Thyroid gland (tissue), 4 donors: ENCODE measurements at regions not wholly inside any gene's neighbourhood (a gene's known extent, or its start where the extent isn't known, plus 50 kb on each side); places are given as distances from the start of the nearest gene placed in this dataset.
"Not testable (repeated sequence)": the region's sequence is repeated elsewhere in the genome, so short reads cannot be mapped to it uniquely, and the experiment has no call there.

Experiments used
- DNase-seq, 2 donors: peaks; one replicate each; pipeline ENCODE4 v3.0.0-alpha.2; 2019
- H3K27ac ChIP-seq, 3 donors: fragments of 200-600 bp; sonication (generic); 1 replicate in 2 of 3; 2 replicates in 1 of 3; pipeline ENCODE4 v1.5.1; 2016 to 2019; ENCODE audit warnings: mild to moderate bottlenecking in 1 of 3, moderate library complexity in 1 of 3
- H3K27me3 ChIP-seq: fragments of 200-600 bp; sonication (generic); one replicate; pipeline ENCODE4 v1.5.1; 2019
- H3K36me3 ChIP-seq, 2 donors: fragments of 200-600 bp; sonication (generic); one replicate each; pipeline ENCODE4 v1.5.1; 2016 to 2019
- H3K4me1 ChIP-seq, 2 donors: fragments of 200-600 bp; sonication (generic); one replicate each; pipeline ENCODE4 v1.5.1; 2017 to 2019
- H3K4me3 ChIP-seq, 3 donors: fragments of 200-600 bp; sonication (generic); replicated peaks in 1 of 3; 1 replicate in 2 of 3; 2 replicates in 1 of 3; pipeline ENCODE4 v1.5.1; 2016; ENCODE audit warnings: mild to moderate bottlenecking in 1 of 3
- H3K9me3 ChIP-seq: fragments of 200-600 bp; sonication (generic); one replicate; pipeline ENCODE4 v1.5.1; 2017
- POLR2A ChIP-seq, 2 donors: fragments of 450-650 bp; IDR thresholded peaks; one replicate each; pipeline ENCODE4 v1.6.1; 2017; ENCODE audit warnings: antibody characterized with exemption in 2 of 2, mild to moderate bottlenecking in 2 of 2, moderate library complexity in 1 of 2
- WGBS, 2 donors: methylation state at CpG; one replicate each; pipeline ENCODE4 v1.1.5; 2017; 5-methylcytosine and 5-hydroxymethylcytosine counted together
- intact Hi-C: fragments of 100-400 bp; cut with DNase I; formaldehyde crosslinking; loops from one replicate; pipeline ENCODE4 v1.15.1; 2023
- TF ChIP-seq, protein P1 (sequence below), 6 experiments: fragments of 200-600 bp in 3 of 6; fragments of 450-650 bp in 3 of 6; sonication (generic) in 3 of 6; IDR thresholded peaks; one replicate each; pipeline ENCODE4 v1.5.1; 2016 to 2019; ENCODE audit warnings: antibody characterized with exemption in 6 of 6, mild to moderate bottlenecking in 2 of 6, inconsistent platforms in 1 of 6, moderate library complexity in 1 of 6

DNA sequence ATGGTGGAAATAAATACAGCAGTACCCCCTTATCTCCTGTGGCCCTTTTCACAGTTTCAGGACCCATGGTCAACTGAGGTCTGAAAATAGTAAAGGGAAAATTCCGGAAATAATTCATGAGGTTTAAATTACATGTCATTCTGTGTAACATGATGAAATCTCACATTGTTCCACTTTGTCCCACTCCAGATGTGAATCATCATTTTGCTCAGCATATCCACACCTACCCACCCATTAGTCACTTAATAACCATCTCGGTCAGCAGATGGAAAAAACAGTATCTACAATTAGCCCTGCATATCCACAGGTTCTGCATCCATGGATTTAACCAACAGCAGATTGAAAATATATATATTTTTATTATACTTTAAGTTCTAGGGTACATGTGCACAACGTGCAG is 86.9 kb upstream of the GORAB start:
- 50 to 69% methylated on average over 3 of the region's 3 CpGs for WGBS, 2 donors

DNA sequence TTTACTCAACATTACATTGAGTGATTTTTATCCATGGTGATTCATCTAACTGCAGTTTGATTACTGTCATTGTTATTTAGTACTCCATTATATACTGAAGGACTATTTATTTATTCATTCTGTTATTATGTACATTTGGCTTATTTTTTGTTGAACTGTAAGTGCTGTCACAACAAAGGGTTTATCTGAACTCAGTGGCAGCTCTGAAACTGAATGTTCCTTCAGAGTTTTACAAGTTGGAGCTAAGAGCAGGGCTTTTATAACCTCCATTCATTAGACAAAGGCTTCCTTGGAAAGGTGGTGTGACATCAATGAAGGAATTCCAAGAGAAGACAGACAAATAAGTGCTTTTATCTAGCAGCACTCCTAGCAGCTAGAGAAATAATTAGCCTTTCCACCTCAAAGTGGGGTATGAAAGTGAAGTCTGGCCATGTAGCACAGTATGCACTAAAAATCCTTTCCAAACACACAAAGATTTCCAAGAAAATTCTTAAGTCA is 83.3 kb upstream of the GORAB start:
- intact Hi-C loops = no loop called here
- no peak for TF ChIP-seq POLR2A (IDR thresholded peaks at IDR 0.05)
- TF ChIP-seq, protein P1, sequence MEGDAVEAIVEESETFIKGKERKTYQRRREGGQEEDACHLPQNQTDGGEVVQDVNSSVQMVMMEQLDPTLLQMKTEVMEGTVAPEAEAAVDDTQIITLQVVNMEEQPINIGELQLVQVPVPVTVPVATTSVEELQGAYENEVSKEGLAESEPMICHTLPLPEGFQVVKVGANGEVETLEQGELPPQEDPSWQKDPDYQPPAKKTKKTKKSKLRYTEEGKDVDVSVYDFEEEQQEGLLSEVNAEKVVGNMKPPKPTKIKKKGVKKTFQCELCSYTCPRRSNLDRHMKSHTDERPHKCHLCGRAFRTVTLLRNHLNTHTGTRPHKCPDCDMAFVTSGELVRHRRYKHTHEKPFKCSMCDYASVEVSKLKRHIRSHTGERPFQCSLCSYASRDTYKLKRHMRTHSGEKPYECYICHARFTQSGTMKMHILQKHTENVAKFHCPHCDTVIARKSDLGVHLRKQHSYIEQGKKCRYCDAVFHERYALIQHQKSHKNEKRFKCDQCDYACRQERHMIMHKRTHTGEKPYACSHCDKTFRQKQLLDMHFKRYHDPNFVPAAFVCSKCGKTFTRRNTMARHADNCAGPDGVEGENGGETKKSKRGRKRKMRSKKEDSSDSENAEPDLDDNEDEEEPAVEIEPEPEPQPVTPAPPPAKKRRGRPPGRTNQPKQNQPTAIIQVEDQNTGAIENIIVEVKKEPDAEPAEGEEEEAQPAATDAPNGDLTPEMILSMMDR (IDR thresholded peaks at IDR 0.05) = no peak
- no peak for DNase-seq

More for the DNA sequence above, 86.9 kb upstream of the GORAB start:
- no peak for TF ChIP-seq POLR2A (IDR thresholded peaks at IDR 0.05)
- TF ChIP-seq, protein P1 (IDR thresholded peaks at IDR 0.05) = no peak
- Histone ChIP-seq H3K4me1 (no peaks in the 10 kb centered on the region), H3K36me3 (no peaks in the 10 kb centered on the region), H3K27ac (no peak overlapping the region), H3K4me3 (no peak overlapping the region), H3K27me3 (no peaks in the 10 kb centered on the region), H3K9me3 (no peaks in the 10 kb centered on the region)
- intact Hi-C loops = no loop called here
- DNase-seq = no peak

DNA sequence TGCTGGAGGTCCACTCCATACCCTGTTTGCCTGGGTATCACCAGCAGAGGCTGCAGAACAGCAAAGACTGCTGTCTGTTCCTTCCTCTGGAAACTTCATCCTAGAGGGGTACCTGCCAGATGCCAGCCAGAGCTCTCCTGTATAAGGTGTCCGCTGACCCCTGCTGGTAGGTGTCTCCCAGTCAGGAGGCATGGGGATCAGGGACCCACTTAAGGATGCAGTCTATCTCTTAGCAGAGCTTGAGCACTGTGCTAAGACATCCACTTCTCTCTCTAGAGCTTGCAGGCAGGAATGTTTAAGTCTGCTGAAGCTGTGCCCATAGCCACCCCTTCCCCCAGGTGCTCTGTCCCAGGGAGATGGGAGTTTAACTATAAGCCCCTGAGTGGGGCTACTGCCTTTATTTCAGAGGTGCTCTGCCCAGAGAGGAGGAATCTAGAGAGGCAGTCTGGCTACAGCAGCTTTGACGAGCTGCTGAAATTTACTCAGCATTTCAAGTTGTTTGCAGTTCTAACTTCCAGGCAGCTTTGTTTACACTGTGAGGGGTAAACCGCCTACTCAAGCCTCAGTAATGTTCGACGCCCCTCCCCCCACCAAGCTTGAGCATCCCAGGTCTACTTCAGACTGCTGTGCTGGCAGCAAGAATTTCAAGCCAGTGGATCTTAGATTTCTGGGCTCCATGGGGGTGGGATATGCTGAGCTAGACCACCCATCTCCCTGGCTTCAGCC is 74.5 kb upstream of the GORAB start:
- H3K36me3 ChIP-seq, DNase-seq, H3K4me1 ChIP-seq, H3K27me3 ChIP-seq, intact Hi-C loops, H3K4me3 ChIP-seq, H3K27ac ChIP-seq, H3K9me3 ChIP-seq: not testable (repeated sequence)
- 60 to 74% methylated on average over 5 of the region's 5 CpGs for WGBS, 2 donors

More for the DNA sequence above, 83.3 kb upstream of the GORAB start:
- no peaks in the 10 kb centered on the region for H3K36me3 ChIP-seq
- no peaks in the 10 kb centered on the region for H3K4me1 ChIP-seq
- no peaks in the 10 kb centered on the region for H3K9me3 ChIP-seq
- no peak overlapping the region for H3K27ac ChIP-seq
- no peak overlapping the region for H3K4me3 ChIP-seq
- no peaks in the 10 kb centered on the region for H3K27me3 ChIP-seq

DNA sequence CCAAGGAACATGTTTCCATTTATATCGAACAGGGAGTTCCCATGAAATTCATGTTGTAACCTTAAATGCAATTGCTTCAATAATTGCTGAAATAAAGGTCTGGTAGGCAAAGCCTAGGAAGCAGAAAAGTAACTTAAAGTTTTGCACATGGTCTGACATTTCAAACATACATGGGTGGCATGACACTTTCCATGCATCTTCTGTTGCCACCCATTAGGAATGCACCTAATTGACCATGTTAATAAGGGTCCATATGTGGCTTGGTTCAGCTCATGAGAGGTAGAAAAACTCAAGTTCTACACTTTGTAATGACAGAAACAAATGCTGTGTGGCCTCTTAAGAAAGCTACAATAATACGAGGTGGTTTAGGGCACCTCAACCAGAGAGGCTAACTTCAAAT is 72.0 kb upstream of the GORAB start:
- no peak for DNase-seq
- Histone ChIP-seq H3K9me3 (no peaks in the 10 kb centered on the region), H3K4me1 (no peaks in the 10 kb centered on the region), H3K27ac (no peak overlapping the region), H3K36me3 (no peaks in the 10 kb centered on the region), H3K27me3 (no peaks in the 10 kb centered on the region), H3K4me3 (no peak overlapping the region)
- TF ChIP-seq POLR2A (IDR thresholded peaks at IDR 0.05) = no peak
- intact Hi-C loops = no loop called here
- WGBS, 2 donors = 28 to 38% methylated on average over 2 of the region's 2 CpGs

DNA sequence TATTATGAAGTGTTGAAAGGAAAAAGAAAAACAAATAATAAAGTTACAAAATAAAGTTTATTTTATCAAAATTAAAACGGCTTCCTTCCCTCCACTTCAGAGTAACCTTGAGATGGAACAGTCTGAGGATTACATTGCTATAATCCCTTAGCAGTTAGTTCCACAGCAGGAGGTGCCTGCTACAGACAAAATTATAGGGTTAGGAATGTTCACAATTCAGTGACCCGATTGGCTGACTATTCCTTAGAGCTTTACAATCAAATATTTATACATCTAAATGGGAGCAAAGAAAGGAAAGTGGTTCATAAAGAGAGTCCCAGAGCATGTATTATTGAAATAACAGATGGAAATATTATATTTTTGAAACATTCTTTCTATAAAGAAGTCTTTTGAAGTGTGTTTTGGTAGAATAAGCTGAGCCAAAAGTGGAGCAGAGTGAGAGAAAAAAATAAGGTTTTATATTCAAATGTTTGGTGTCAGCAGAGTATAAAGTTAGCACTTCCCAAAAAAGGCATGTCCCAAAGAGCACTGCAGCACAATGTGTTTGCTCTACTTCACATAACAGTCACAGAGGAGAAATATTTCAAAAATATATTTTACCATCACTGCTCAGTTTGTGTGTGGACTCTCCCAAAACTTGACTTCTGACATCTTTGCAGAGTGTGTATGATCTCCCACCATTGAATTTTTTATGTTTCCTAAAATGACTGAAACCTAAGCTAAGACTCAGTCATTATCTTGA is 71.4 kb upstream of the GORAB start:
- no peaks in the 10 kb centered on the region for H3K27me3 ChIP-seq
- intact Hi-C loops = no loop called here
- H3K4me1 ChIP-seq = no peaks in the 10 kb centered on the region
- no peaks in the 10 kb centered on the region for H3K36me3 ChIP-seq
- no peak overlapping the region for H3K4me3 ChIP-seq
- no peak overlapping the region for H3K27ac ChIP-seq
- 59 to 60% methylated on average over 2 of the region's 2 CpGs for WGBS, 2 donors
- TF ChIP-seq POLR2A (IDR thresholded peaks at IDR 0.05) = no peak
- TF ChIP-seq, protein P1 (IDR thresholded peaks at IDR 0.05) = no peak
- H3K9me3 ChIP-seq = no peaks in the 10 kb centered on the region
- no peak for DNase-seq

DNA sequence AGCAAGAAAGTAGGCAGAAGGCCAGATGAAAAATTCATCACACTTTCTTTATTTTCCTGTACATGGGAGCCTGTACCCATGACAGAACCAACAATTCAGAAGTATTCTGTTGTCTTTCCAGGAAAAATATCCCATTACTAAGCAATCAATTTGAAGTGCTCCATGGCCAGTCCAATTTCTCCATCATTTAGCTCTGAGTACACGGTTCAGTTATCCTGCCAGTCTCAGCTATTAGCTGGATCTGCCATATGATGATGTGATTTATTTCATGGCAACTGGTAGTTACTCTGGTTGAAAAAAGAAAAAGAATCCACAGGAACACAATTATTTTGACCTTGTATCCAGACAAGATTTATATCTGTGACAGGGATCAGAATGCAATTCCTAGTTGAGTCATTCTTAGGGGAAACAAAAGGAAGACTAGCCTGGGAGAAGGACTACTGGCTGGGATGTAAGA is 70.6 kb upstream of the GORAB start:
- intact Hi-C loops = no loop called here
- H3K27ac ChIP-seq = no peak overlapping the region
- no peaks in the 10 kb centered on the region for H3K9me3 ChIP-seq
- WGBS, 2 donors = 55 to 97% methylated on average over 1 of the region's 1 CpG
- no peak for DNase-seq
- TF ChIP-seq POLR2A (IDR thresholded peaks at IDR 0.05) = no peak
- TF ChIP-seq, protein P1 (IDR thresholded peaks at IDR 0.05) = no peak
- H3K4me3 ChIP-seq = no peak overlapping the region
- H3K27me3 ChIP-seq = no peaks in the 10 kb centered on the region
- H3K4me1 ChIP-seq = no peaks in the 10 kb centered on the region
- no peaks in the 10 kb centered on the region for H3K36me3 ChIP-seq
